ENCODE measurements at regions not wholly inside any gene's neighbourhood (a gene's known extent, or its start where the extent isn't known, plus 50 kb on each side); places are given as distances from the start of the nearest gene placed in this dataset.

DNA sequence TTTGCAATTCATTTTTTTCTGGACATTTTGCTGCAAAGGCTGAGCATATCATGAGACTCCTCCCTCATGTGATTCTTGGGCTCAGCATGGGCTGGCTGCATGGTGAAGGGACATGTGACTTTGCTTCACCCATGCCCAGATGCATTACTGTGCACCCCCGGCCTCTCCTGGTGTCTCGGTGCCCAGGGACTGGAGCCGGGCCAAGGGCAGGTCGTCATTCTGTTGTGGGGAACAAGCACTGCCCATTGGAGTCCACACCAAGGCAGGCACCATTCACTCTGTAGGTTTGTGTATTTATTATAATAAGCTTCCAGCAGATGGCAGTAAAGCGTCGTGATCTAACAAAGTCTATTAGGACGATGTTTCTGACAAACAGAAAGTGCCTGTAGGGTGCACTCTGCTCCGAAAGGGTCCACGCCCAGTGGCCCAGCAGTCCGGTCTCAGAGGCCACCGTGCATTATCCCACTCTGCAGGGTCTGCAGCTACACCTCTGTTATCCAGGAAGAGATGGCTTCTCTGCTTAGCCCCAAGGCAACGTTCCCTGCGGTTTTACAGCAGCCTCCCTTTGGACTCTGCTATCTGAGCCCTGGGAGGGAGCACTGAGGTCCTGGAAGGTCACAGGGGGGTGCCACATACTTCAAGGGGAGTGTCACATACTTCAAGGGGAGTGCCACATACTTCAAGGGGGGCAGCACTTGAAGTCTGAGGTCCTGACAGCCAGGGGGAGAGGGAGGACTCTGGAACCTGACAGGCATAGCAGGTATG is 219.6 kb downstream of the TSN start:
- POLR2A ChIA-PET, result no interaction called here
- DNase-seq (ENCODE audit: extremely low spot score), result peak; percentile 71
- TF ChIP-seq ELF4 (IDR thresholded peaks at IDR 0.05), result no peak
- no peak for TF ChIP-seq FOXK2 (IDR thresholded peaks at IDR 0.05)
- no peak for TF ChIP-seq LEF1 (IDR thresholded peaks at IDR 0.05; ENCODE audit: borderline replicate concordance)
- TF ChIP-seq TARDBP (IDR thresholded peaks at IDR 0.05), result no peak
- no peak for TF ChIP-seq BHLHE40 (IDR thresholded peaks at IDR 0.05; ENCODE audit: borderline replicate concordance)
- no peak for TF ChIP-seq ARNT (IDR thresholded peaks at IDR 0.05)
- no peak for TF ChIP-seq ZNF384 (IDR thresholded peaks at IDR 0.05)
- TF ChIP-seq SP1 (IDR thresholded peaks at IDR 0.05), result no peak
- no peak for TF ChIP-seq NFRKB (IDR thresholded peaks at IDR 0.05)
- TF ChIP-seq, protein P1, sequence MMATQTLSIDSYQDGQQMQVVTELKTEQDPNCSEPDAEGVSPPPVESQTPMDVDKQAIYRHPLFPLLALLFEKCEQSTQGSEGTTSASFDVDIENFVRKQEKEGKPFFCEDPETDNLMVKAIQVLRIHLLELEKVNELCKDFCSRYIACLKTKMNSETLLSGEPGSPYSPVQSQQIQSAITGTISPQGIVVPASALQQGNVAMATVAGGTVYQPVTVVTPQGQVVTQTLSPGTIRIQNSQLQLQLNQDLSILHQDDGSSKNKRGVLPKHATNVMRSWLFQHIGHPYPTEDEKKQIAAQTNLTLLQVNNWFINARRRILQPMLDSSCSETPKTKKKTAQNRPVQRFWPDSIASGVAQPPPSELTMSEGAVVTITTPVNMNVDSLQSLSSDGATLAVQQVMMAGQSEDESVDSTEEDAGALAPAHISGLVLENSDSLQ (IDR thresholded peaks at IDR 0.05), result no peak
- TF ChIP-seq HDGF (IDR thresholded peaks at IDR 0.05; ENCODE audit: borderline replicate concordance), result no peak
- no peak for TF ChIP-seq FOXM1 (IDR thresholded peaks at IDR 0.05; ENCODE audit: borderline replicate concordance)
- no peak for TF ChIP-seq CTBP1 (IDR thresholded peaks at IDR 0.05; ENCODE audit: borderline replicate concordance)
- no peak for TF ChIP-seq L3MBTL2 (conservative IDR thresholded peaks at IDR 0.05)
- no peak for TF ChIP-seq SUZ12 (IDR thresholded peaks at IDR 0.05)
- no peak for TF ChIP-seq FOXA1 (IDR thresholded peaks at IDR 0.05)
- CTCF ChIA-PET, result no interaction called here

DNA sequence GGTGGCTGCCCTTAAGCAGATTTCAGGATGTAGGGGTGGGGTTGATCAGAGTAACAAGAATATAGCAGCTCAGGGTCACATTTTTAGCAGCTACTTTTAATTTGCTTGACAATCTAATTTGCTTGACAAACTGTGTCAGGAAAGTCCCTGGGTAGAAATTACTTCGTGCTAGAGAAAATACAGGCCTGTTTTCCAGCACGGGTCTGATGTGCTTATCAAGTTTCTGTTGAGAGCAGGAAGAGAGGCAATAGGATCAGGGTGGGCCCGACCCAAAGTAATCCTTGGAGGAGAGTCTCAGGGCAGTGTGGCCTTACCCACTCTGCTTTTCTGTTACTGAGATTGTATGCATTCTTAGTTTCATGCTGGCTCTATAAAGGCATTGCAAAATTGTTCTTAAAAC is 221.5 kb downstream of the TSN start:
- ChIA-PET CTCF (no interaction called here), POLR2A (no interaction called here)
- no peak for TF ChIP-seq HDGF (IDR thresholded peaks at IDR 0.05; ENCODE audit: borderline replicate concordance)
- no peak for TF ChIP-seq TARDBP (IDR thresholded peaks at IDR 0.05)
- no peak for TF ChIP-seq LEF1 (IDR thresholded peaks at IDR 0.05; ENCODE audit: borderline replicate concordance)
- no peak for DNase-seq (ENCODE audit: extremely low spot score)

GRCh38 chr2:121977326-121977725 is 221.9 kb downstream of the TSN start:
- DNase-seq (ENCODE audit: extremely low spot score), result no peak
- ChIA-PET CTCF (no interaction called here), POLR2A (no interaction called here)
- no peak for TF ChIP-seq SUZ12 (IDR thresholded peaks at IDR 0.05)
- no peak for TF ChIP-seq HDGF (IDR thresholded peaks at IDR 0.05; ENCODE audit: borderline replicate concordance)
- no peak for TF ChIP-seq SP1 (IDR thresholded peaks at IDR 0.05)
- TF ChIP-seq TARDBP (IDR thresholded peaks at IDR 0.05), result no peak
- no peak for TF ChIP-seq FOXK2 (IDR thresholded peaks at IDR 0.05)
- TF ChIP-seq FOXA1 (IDR thresholded peaks at IDR 0.05), result no peak
- TF ChIP-seq ELF4 (IDR thresholded peaks at IDR 0.05), result no peak
- TF ChIP-seq LEF1 (IDR thresholded peaks at IDR 0.05; ENCODE audit: borderline replicate concordance), result no peak
- no peak for TF ChIP-seq FOXM1 (IDR thresholded peaks at IDR 0.05; ENCODE audit: borderline replicate concordance)
- TF ChIP-seq NFRKB (IDR thresholded peaks at IDR 0.05), result no peak
- no peak for TF ChIP-seq CTBP1 (IDR thresholded peaks at IDR 0.05; ENCODE audit: borderline replicate concordance)
- TF ChIP-seq, protein P1 (IDR thresholded peaks at IDR 0.05), result no peak
- TF ChIP-seq ZNF384 (IDR thresholded peaks at IDR 0.05), result no peak
- TF ChIP-seq L3MBTL2 (conservative IDR thresholded peaks at IDR 0.05), result no peak
- TF ChIP-seq ARNT (IDR thresholded peaks at IDR 0.05), result no peak
- no peak for TF ChIP-seq BHLHE40 (IDR thresholded peaks at IDR 0.05; ENCODE audit: borderline replicate concordance)

DNA sequence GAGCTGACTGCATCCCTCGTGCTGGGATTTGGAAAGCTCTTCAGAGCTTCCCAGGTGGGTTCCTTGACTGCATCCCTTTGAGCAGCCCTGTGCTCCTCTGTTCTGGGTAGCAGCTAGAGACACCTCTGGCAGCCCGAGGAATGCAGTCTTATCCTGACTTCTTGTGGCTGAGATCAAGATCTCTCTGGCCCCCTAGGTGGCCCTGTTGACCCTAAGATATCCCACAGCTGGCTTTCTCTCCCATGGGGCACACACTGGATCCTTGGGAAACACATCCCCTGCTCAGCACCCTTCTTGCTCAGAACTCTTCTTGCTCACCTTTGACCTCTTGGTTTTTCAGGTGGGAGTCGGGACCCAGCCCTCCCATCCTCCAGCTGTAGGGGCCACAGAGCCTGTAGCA is 237.2 kb downstream of the TSN start:
- ChIA-PET POLR2A (no interaction called here), CTCF (no interaction called here)
- DNase-seq (ENCODE audit: extremely low spot score), result no peak
- TF ChIP-seq NFRKB (IDR thresholded peaks at IDR 0.05) (no peak), FOXA1 (IDR thresholded peaks at IDR 0.05) (no peak), SP1 (IDR thresholded peaks at IDR 0.05) (no peak), SUZ12 (IDR thresholded peaks at IDR 0.05) (no peak)

GRCh38 chr2:121993682-121994081 is 238.2 kb downstream of the TSN start:
- ChIA-PET CTCF (no interaction called here), POLR2A (no interaction called here)
- TF ChIP-seq ZNF384 (IDR thresholded peaks at IDR 0.05), result no peak
- TF ChIP-seq, protein P1 (IDR thresholded peaks at IDR 0.05), result no peak
- TF ChIP-seq FOXA1 (IDR thresholded peaks at IDR 0.05), result no peak
- TF ChIP-seq SUZ12 (IDR thresholded peaks at IDR 0.05), result no peak
- no peak for TF ChIP-seq LEF1 (IDR thresholded peaks at IDR 0.05; ENCODE audit: borderline replicate concordance)
- no peak for TF ChIP-seq ARNT (IDR thresholded peaks at IDR 0.05)
- no peak for TF ChIP-seq ELF4 (IDR thresholded peaks at IDR 0.05)
- no peak for TF ChIP-seq SP1 (IDR thresholded peaks at IDR 0.05)
- no peak for TF ChIP-seq L3MBTL2 (conservative IDR thresholded peaks at IDR 0.05)
- no peak for TF ChIP-seq HDGF (IDR thresholded peaks at IDR 0.05; ENCODE audit: borderline replicate concordance)
- TF ChIP-seq FOXM1 (IDR thresholded peaks at IDR 0.05; ENCODE audit: borderline replicate concordance), result no peak
- TF ChIP-seq TARDBP (IDR thresholded peaks at IDR 0.05), result no peak
- no peak for DNase-seq (ENCODE audit: extremely low spot score)

GRCh38 chr2:121994238-121995206 is 239.1 kb downstream of the TSN start:
- CTCF ChIA-PET, result no interaction called here
- no peak for DNase-seq (ENCODE audit: extremely low spot score)
- POLR2A ChIA-PET, result no interaction called here
- TF ChIP-seq ARNT (IDR thresholded peaks at IDR 0.05) (no peak), SP1 (IDR thresholded peaks at IDR 0.05) (no peak), L3MBTL2 (conservative IDR thresholded peaks at IDR 0.05) (no peak), FOXA1 (IDR thresholded peaks at IDR 0.05) (no peak), TARDBP (IDR thresholded peaks at IDR 0.05) (no peak), SUZ12 (IDR thresholded peaks at IDR 0.05) (no peak), HDGF (IDR thresholded peaks at IDR 0.05; ENCODE audit: borderline replicate concordance) (no peak), ELF4 (IDR thresholded peaks at IDR 0.05) (no peak), NFRKB (IDR thresholded peaks at IDR 0.05) (no peak), BHLHE40 (IDR thresholded peaks at IDR 0.05; ENCODE audit: borderline replicate concordance) (no peak), LEF1 (IDR thresholded peaks at IDR 0.05; ENCODE audit: borderline replicate concordance) (no peak)

Measured in HEK293T (cell line).